HG03103 (cell line): ENCODE measurements at regions not wholly inside any gene's neighbourhood (a gene's known extent, or its start where the extent isn't known, plus 50 kb on each side); places are given as distances from the start of the nearest gene placed in this dataset.

Source experiments
- ATAC-seq: cut with Tn5 transposase; IDR thresholded peaks from one replicate; pipeline ENCODE4 v1.9.1; 2021; ENCODE audit warnings: low read depth; ENCODE audit not compliant: unreplicated experiment

DNA sequence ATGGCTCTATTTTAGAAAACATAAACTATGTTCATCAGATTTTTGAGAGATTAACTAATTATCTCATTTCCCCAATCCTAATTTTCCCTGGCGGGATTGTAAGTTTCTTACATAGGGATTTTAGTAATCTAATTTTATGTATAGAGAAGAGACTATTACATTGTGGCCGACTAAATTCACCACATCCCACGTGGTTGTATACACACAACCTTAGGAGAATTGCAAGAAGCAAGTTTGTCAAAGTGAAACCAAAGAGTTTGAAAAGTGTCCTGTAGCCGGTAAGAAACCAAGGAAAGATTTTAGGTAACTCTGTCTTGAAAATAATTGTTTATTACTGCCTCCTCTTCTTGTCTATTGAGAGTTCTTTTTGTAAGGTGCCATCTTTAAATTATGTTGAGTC lies 550.6 kb downstream of the LTN1 start:
- ATAC-seq, result no peak

DNA sequence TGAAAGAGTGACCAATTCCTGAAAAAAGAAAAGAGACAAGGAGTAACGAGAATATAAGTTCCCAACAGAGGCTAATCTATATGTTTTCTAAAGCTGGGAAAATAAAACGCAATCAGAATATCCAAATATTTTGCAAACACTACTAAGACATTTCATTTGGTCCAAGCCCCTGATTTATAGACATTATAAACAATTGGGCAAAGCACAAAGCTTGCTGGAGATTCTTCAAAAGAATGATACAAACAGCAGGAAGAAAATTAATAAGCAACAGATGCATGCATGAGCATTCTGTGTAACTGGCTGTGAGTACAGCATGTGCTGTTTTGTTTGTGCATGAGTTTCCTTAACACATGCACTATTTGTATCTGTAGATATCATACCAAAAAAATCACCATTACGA lies 552.9 kb downstream of the LTN1 start:
- no peak for ATAC-seq

DNA sequence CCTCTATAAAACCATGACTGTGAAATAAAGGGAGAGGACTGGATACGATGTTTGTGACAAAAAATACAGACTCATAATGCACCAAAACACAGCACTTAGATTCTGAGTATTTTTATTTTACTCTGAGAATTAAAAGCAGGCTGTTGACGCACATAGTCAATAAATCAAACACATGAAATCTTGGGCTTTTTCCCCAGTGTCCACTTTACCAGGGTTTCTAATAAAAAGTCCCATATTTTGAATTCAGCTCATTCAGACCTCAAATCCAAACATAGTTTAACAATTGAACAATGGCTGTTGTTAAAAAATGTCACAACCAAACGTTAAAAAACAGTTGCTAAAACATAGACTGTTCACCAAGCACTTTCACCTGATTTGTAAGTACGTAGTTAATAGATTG lies 553.4 kb downstream of the LTN1 start:
- no peak for ATAC-seq

DNA sequence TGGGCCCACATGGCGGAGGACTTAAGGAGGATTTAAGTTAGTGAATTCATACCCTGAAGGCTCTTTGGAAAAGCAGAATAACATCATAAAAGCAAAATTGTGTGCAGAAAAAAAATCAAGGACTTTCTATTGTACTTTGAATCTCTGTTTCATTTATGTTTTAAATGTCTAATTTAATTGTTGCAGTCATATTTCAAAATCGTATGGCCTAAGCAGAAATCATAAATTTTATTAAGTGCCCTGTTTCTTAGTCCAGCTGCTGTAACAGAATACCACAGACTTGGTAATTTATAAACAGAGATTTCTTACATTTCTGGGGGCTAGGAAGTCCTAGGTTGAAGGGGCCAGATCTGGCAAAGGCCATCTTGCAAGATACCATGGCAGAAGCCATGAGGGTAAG lies 555.6 kb downstream of the LTN1 start:
- ATAC-seq, result no peak

GRCh38 chr21:28436286-28436932 lies 556.3 kb downstream of the LTN1 start:
- ATAC-seq, result no peak

- no peak for ATAC-seq
Observed at GRCh38 chr21:28431527-28432200, 561.0 kb downstream of the LTN1 start.

- no peak for ATAC-seq
Observed at GRCh38 chr21:28431022-28431421, 561.7 kb downstream of the LTN1 start.

DNA sequence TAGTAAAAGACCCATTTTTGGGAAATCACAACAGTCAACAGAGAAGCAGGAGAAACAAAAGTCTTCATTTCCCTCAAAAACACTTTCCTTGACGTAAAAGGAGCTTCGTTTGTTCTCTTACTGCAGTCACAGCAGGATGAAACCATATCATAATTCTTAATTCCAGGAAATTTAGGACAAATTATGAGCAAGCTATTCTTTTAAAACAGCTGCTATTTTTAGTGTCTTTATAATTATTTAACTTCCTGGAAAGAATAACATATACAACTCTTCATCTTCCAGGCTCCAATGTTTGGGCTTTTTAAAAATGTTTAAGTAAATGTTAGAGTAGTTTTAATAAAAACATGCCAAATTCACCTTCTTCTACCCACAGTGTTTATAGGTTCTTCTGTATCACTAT lies 563.5 kb downstream of the LTN1 start:
- ATAC-seq, result no peak

GRCh38 chr21:28427394-28428022 lies 565.2 kb downstream of the LTN1 start:
- no peak for ATAC-seq

DNA sequence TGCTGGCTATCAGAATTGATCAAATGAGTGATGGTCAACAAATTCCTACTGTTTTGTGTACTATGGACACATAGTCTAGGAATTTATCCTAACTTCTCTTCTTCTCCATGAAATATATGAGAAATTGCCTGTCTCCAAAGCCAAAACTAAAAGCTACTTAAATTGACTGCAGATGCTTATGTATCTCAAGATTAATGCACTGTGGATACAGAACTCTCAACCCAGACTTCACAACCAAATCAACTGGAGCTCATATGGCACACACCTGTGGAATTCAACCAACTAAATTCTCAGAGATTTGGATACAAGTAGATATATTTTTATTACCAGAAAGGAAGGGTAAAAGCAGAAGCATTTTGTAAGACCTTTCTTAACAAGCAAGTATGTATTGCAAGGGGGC lies 566.1 kb downstream of the LTN1 start:
- ATAC-seq, result no peak

GRCh38 chr21:28423521-28424190 lies 569.0 kb downstream of the LTN1 start:
- no peak for ATAC-seq

- no peak for ATAC-seq
Observed at GRCh38 chr21:28421716-28422524, 570.8 kb downstream of the LTN1 start.

GRCh38 chr21:28419811-28420210 lies 572.9 kb downstream of the LTN1 start:
- no peak for ATAC-seq

DNA sequence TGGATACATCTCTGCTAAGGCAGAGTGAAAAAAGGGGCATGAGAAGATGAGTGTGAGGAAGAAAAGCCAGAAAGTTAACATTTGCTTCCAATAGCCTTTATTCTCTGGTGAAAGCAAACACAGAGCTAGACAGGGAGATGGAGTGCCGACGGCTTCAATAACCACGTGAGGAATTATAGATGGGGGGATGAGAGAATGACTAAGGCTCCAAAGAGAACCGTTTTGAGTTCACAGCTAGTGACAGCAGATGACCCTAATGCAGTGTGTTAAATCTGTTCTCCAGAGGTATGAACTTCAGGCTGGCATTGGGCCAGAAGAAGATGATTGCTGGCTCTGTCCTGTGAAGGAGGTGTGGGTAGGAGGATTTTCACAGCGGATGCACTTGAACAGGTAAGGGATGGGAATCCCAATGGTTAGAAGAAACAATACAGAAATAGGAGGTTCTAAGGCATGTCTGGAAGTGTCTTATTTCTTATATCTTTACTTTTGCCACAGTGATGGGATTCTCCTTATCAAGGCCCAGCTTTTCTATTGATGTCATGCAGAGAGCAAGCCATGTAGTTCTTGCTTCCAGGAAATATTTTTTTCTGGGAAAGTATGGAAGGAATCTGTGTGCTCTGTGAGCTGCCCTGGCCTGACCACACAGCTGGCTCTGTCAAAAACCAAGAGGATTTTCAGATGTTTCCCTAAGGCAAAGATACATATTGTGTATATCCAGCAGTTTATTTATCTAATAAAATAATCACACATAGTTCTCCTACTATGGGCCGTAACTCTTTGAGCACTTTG lies 573.8 kb downstream of the LTN1 start:
- ATAC-seq, result no peak

DNA sequence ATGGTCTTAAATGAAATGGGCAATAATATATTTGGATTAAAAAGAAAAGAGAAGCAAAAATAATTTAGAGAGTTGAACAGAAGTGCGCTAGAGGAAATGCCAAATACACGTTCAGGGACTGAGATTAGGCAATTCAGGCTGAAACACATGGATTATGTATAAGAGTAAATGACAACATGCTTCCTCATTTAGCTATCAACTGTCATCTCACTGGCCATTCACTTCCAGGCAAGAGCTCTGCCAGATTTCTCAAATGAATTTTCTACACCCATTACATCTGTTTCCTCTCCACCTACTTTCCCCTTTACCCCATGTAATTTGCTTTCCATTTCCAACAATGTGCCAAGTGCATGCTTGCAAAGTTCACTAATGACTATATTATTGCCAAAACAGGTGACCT lies 582.4 kb downstream of the LTN1 start:
- ATAC-seq, result no peak

DNA sequence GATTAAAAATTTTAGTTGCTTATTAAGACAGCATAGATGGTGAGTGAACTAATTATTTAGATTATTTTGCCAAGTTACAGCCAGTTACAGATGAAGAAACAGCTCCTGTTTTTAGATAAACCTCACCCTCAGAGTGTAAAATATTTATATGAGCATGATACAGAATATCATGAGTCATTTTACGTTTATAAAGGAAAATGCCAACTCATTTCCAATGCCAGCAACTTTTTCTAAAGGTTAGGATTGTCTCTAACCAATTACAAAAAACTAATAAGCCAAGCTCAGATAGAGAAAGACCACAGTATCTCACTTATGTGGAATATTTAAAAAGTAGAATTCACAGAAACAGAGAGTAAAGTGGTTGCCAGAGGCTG lies 590.1 kb downstream of the LTN1 start:
- ATAC-seq, result no peak

- no peak for ATAC-seq
Observed at GRCh38 chr21:28397040-28397439, 595.6 kb downstream of the LTN1 start.

DNA sequence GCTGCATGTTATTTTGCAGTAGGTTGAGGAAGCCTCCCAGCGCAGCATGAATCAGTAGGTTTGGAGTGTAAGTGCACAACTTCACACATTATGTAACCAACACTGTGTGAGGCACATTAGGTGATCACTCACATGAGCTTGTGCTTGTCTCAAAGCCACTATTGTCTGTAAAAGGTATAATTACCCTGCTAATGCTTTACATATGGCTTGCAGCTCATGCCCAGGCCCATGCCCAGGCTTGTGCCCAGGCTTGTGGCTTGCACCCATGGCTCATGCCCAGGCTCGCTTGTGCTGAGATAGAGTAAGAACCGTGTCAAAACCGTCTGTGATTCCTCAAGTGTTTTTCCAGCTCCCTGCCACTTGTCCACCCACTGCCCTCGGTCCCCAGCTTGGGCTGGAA lies 596.3 kb downstream of the LTN1 start:
- ATAC-seq, result no peak

DNA sequence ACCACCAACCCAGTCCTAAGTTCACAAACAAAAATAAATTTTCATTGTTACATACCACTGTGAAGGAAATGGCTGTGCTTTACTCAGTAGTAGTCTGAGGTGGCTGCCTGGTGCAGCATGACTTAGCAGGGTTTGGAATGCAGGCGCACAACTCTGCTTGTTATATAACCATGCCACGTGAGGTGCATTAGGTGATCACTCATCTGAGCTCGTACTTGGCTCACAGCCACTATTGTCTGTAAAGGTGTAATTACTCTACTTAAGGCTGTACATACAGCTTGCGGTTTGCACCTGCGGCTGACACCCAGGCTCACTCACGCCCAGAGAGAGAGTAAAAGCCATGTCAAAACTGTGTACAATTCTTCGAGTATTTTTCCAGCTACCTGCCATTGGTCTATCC lies 599.4 kb downstream of the LTN1 start:
- ATAC-seq, result no peak
